ENCODE measurements at regions not wholly inside any gene's neighbourhood (a gene's known extent, or its start where the extent isn't known, plus 50 kb on each side); places are given as distances from the start of the nearest gene placed in this dataset.

GRCh38 chr9:101878734-101879133, 140.3 kb upstream of the GRIN3A start:
- TF ChIP-seq CTCF (IDR thresholded peaks at IDR 0.05; ENCODE audit: low read depth, low read length, poor library complexity, severe bottlenecking) (no peak), EZH2phosphoT487 (IDR thresholded peaks at IDR 0.05; ENCODE audit: borderline replicate concordance, low read length) (no peak)

All from DOHH2 (cell line).